Neural crest cell (in vitro differentiated cells): ENCODE measurements at regions not wholly inside any gene's neighbourhood (a gene's known extent, or its start where the extent isn't known, plus 50 kb on each side); places are given as distances from the start of the nearest gene placed in this dataset.

ENCODE experiments used
- DNase-seq: peaks from one replicate; pipeline ENCODE4 v3.0.0; 2021; ENCODE audit warnings: low read depth, mixed read lengths, low spot score
- H3K27ac Mint-ChIP-seq: one replicate; pipeline ENCODE4 v1.8.0; 2021; ENCODE audit warnings: mild to moderate bottlenecking, mixed read lengths; ENCODE audit not compliant: unreplicated experiment
- H3K27me3 Mint-ChIP-seq: 2 replicates; pipeline ENCODE4 v1.8.0; 2021; ENCODE audit warnings: low read depth, mild to moderate bottlenecking, mixed read lengths
- H3K36me3 Mint-ChIP-seq: 2 replicates; pipeline ENCODE4 v1.8.0; 2021; ENCODE audit warnings: low read depth, mild to moderate bottlenecking, mixed read lengths
- H3K4me1 Mint-ChIP-seq: 2 replicates; pipeline ENCODE4 v1.8.0; 2021; ENCODE audit warnings: mixed read lengths
- H3K4me3 Mint-ChIP-seq: one replicate; pipeline ENCODE4 v1.8.0; 2021; ENCODE audit warnings: mild to moderate bottlenecking, mixed read lengths
- H3K9me3 Mint-ChIP-seq: 2 replicates; pipeline ENCODE4 v1.8.0; 2021; ENCODE audit warnings: mixed read lengths
- CTCF ChIP-seq: fragments of 200-600 bp; sonication (generic); conservative IDR thresholded peaks from 2 replicates; pipeline ENCODE4 v1.5.0; 2021; ENCODE audit warnings: antibody characterized with exemption, mild to moderate bottlenecking

GRCh38 chr2:190771726-190772125 lies 108.9 kb upstream of the GLS start:
- H3K36me3 Mint-ChIP-seq = peaks cover 6% of the 10 kb centered on the region
- no peak for DNase-seq
- H3K27ac Mint-ChIP-seq = no peak overlapping the region
- no peaks in the 10 kb centered on the region for H3K4me1 Mint-ChIP-seq
- H3K9me3 Mint-ChIP-seq = peaks cover 3% of the 10 kb centered on the region
- TF ChIP-seq CTCF = no peak
- H3K27me3 Mint-ChIP-seq = peaks cover 2% of the 10 kb centered on the region
- no peak overlapping the region for H3K4me3 Mint-ChIP-seq

GRCh38 chr2:190780594-190780993 lies 100.0 kb upstream of the GLS start:
- Mint-ChIP-seq H3K27ac (no peak overlapping the region), H3K27me3 (peaks cover 13% of the 10 kb centered on the region), H3K36me3 (peaks cover 2% of the 10 kb centered on the region), H3K4me1 (peaks cover 3% of the 10 kb centered on the region), H3K4me3 (no peak overlapping the region), H3K9me3 (no peaks in the 10 kb centered on the region)
- TF ChIP-seq CTCF = no peak
- no peak for DNase-seq

GRCh38 chr2:190781604-190782198 lies 98.9 kb upstream of the GLS start:
- H3K27ac Mint-ChIP-seq = no peak overlapping the region
- H3K36me3 Mint-ChIP-seq = no peaks in the 10 kb centered on the region
- H3K27me3 Mint-ChIP-seq = peaks cover 13% of the 10 kb centered on the region
- peak; percentile 52 for DNase-seq
- peaks cover 3% of the 10 kb centered on the region for H3K4me1 Mint-ChIP-seq
- no peaks in the 10 kb centered on the region for H3K9me3 Mint-ChIP-seq
- peak; percentile 82 for TF ChIP-seq CTCF
- H3K4me3 Mint-ChIP-seq = no peak overlapping the region

GRCh38 chr2:190782264-190782663 lies 98.4 kb upstream of the GLS start:
- no peaks in the 10 kb centered on the region for H3K36me3 Mint-ChIP-seq
- DNase-seq = no peak
- TF ChIP-seq CTCF = no peak
- peaks cover 13% of the 10 kb centered on the region for H3K27me3 Mint-ChIP-seq
- H3K27ac Mint-ChIP-seq = peak overlapping the region; percentile 58
- H3K4me3 Mint-ChIP-seq = no peak overlapping the region
- no peaks in the 10 kb centered on the region for H3K9me3 Mint-ChIP-seq
- peaks cover 3% of the 10 kb centered on the region for H3K4me1 Mint-ChIP-seq

- H3K36me3 Mint-ChIP-seq = no peaks in the 10 kb centered on the region
- DNase-seq = no peak
- TF ChIP-seq CTCF = no peak
- peaks cover 3% of the 10 kb centered on the region for H3K4me1 Mint-ChIP-seq
- peaks cover 13% of the 10 kb centered on the region for H3K27me3 Mint-ChIP-seq
- no peak overlapping the region for H3K4me3 Mint-ChIP-seq
- no peaks in the 10 kb centered on the region for H3K9me3 Mint-ChIP-seq
- H3K27ac Mint-ChIP-seq = no peak overlapping the region
Observed at GRCh38 chr2:190783513-190784263, 96.9 kb upstream of the GLS start.
